ENCODE measurements at regions not wholly inside any gene's neighbourhood (a gene's known extent, or its start where the extent isn't known, plus 50 kb on each side); places are given as distances from the start of the nearest gene placed in this dataset.

GRCh38 chr5:37951946-37952721, 112.3 kb upstream of the GDNF start:
- no peak for TF ChIP-seq CTCF (IDR thresholded peaks at IDR 0.05)
- TF ChIP-seq EP300 (IDR thresholded peaks at IDR 0.05), result no peak
